Hepatic stellate cell (primary cell): ENCODE measurements at regions not wholly inside any gene's neighbourhood (a gene's known extent, or its start where the extent isn't known, plus 50 kb on each side); places are given as distances from the start of the nearest gene placed in this dataset.

ENCODE experiments used
- DNase-seq: peaks from one replicate; pipeline ENCODE4 v3.0.0; 2011; ENCODE audit warnings: low spot score

DNA sequence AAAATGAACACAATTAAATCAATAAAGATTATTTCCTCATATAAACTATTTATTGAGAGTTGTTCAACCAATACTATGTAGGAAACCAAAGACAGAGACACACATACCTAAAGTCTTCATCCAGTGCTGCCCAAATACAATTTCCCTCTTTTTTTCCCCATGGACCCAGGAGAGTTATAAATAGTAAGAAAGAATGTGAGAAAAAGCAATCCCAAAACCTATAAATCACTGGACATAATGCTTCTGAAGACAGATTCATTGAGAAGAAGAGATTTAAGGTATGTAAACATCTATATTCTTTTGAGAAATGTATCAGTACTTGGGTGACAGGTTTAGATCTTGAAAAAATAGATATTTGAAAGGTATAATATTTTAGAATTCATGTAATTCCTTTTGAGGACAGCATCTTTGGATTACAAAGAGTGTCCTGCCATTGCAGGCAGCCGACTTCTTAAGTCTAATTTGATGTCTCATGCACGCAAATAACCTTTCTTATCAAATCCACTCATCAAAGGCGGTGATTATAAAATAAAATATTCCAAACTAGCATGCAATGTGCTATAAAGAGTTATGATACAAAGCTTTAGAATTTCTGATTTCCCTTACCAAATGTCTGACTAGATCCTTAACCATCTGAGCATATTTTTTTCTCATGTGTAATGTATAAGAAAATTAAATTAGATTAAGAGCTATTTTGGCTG is 739.4 kb downstream of the LIG4 start:
- peak; percentile 16 for DNase-seq

GRCh38 chr13:107473253-107473652 is 742.1 kb downstream of the LIG4 start:
- DNase-seq, result no peak

DNA sequence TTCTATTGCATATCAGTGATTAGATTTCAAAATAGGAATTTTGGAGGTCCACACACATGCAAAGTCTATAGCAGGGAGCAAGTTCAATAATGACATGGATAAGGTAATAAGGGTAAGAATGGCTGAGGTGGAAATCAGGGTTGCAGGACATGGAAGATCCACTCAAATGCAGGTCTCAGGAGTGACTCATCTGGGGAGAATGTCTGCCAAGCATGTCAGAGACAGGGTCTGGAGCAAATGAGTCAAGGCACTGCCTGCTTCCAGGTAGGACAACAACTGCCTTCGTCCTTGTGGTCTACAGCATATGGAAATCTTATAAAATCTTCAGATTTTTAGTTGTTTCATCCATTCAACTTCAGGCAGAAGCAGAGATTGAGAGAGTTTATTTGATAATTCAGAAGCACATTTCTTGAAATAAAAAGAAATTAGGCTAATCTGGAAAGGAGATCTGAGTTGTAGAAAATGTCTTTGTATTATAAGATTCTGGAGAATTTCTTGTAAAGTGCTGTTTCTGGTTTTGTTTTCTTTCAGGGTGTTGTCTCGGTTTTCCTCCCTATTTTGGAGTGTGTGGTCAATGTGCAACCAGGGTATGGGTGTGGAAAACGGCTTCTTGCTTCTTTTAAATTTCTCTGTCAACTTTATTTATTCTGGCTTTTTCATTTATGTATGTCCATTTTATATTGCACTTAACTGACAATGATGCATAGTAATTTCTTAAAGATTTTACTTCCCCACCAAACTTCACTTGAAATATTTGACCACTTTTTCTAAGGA is 748.8 kb downstream of the LIG4 start:
- no peak for DNase-seq

- no peak for DNase-seq
Observed at GRCh38 chr13:107462501-107462900, 752.8 kb downstream of the LIG4 start.

DNA sequence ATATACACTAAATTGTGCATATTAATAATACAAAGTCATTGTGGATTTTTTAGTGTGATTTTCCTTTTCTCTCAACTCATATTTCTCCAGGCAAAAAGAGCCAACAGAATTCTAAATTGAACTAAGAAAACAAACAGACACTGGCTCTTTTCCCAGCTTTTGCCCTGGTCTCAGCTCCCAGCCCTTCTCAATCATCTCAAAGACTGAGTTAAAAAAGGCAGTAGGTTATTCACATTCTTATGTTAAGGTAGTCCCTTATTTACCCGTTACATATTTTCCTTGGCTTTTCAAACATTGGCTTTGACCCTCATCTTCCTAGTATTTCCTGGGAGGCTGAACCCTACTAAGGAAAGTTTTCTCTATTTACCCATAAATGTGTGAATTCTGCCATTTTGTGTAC is 753.6 kb downstream of the LIG4 start:
- peak; percentile 37 for DNase-seq

GRCh38 chr13:107459430-107459829 is 755.9 kb downstream of the LIG4 start:
- peak; percentile 47 for DNase-seq

GRCh38 chr13:107458269-107458668 is 757.1 kb downstream of the LIG4 start:
- no peak for DNase-seq

DNA sequence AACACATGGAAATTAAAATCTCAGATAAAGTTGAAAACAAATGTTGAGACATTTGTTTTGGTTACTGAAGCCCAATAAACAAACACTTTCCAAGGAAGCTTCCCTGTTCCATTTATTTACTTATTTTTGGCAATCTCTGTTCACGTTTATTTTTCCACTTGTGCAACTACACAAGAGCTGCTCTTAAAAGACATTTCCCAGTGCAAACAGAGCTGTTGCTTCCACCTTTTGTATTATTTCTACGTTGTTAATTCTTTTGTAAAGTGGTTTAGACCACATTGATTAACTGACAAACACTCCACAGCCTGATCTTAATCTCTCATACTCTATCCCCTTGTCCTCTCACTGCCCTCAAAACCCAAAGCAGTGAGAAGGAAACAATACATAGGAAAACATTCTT is 757.6 kb downstream of the LIG4 start:
- no peak for DNase-seq

DNA sequence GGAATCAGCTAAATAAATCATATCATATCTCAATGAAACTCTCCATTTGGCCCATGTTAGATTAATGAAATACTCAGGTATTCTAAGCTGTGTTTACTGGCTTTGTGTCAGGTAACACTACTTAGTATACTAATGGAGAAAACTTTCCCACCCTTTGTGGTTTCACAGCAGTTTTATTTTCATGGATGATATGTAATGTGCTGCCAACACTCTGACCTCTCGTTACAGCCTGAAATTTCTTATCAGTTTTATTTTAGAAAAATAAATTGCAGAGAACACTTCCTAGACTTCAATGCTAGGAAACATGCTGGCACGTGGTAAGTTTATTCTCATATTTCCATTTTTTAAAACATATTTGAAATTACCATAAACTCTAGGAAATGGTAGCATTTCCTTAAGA is 758.9 kb downstream of the LIG4 start:
- DNase-seq, result no peak

- no peak for DNase-seq
Observed at GRCh38 chr13:107452833-107453232, 762.5 kb downstream of the LIG4 start.

GRCh38 chr13:107450931-107451330 is 764.4 kb downstream of the LIG4 start:
- DNase-seq, result peak; percentile 86

DNA sequence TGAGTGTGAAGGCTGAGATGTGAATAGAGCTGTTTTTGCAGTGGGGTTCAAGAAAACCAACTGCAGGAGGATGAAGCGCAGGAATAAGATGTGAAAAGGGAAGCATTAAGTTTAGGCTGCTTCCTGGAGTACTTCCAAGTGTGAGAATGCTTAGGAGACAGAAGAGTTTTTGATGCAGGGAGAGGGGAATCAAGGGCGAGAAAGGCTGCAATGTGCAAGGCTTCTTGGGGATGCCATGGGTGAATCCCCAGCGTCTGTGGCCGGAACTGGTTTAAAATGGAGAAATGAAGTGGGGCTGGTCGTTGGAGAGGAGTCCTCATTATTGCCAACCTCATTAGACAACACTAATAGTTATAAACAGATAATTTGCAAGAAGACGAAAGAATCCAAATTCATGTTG is 764.9 kb downstream of the LIG4 start:
- DNase-seq, result peak; percentile 7

- no peak for DNase-seq
Observed at GRCh38 chr13:107447591-107447990, 767.7 kb downstream of the LIG4 start.

DNA sequence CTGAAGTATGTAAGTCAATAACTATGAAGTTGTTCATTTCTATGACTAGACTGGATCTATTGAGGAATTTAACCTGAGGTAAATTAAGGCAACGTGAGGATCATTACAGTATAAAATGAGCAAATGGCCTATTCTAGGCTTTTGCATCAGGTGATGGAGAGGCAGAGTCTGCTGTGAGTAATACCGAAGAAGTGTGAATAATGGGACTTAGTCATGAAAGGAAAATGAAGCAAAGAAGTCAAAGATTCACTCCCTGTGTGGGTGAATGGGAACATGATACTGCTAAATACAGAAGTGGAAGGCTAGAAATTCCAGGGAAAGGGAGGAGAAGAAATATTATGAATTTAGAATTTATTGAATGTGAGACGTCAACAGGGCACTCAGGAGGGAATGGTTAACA is 774.1 kb downstream of the LIG4 start:
- peak; percentile 12 for DNase-seq

DNA sequence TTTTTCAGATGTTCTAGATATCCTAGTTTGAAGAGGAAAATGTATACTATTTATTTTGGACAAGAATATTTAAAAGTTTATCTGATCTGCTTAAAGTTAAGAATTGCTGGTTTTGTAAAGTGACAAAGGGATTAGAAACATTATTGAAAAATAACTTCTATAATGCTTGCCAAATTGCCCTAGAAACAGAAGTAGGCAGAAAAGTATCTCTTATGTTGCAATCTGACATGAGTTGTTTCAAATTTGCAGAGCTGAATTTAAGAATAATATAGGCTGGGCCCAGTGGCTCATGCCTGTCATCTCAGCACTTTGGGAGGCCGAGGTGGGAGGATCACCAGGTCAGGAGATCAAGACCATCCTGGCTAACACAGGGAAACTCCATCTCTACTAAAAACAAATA is 777.1 kb downstream of the LIG4 start:
- DNase-seq, result no peak

- no peak for DNase-seq
Observed at GRCh38 chr13:107434347-107434746, 781.0 kb downstream of the LIG4 start.

DNA sequence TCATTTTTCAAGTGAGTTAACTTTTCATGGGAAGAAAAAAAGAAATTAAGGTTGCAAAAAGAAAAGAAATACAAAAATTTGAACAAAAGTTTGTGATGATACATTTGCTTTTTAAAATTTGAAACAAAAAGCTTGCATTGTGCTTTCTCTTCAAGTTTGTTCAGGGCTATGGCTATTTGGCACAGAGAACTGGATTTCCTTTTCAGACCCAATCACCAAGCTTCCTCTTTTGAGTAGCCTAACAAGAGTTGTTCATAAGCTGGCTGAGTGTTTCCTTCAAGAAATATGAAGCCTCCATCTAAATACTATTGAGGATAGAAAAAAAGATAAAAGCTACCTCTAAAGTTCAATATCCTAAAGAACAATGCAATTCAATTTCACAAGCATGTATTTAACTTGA is 787.8 kb downstream of the LIG4 start:
- no peak for DNase-seq

- DNase-seq, result no peak
Observed at GRCh38 chr13:107422421-107422820, 792.9 kb downstream of the LIG4 start.

DNA sequence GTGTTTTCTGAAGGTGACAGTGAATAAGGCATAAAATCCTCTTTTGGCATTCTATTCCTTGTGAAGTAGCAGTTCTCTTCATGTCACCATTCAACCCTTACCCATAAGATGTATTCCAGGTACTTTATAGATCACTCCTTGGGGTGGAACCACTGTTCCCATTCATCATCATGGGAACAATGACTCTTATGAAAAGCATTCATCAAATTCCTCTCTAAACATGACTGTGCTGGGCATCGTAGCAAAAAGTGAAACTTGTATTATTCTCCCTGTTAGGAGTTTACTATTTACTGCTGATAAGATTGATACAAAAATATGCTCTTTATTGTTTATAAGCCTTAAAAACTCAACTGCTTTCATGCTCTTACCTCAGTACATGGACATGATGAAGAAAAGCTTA is 793.4 kb downstream of the LIG4 start:
- DNase-seq, result peak; percentile 7

DNA sequence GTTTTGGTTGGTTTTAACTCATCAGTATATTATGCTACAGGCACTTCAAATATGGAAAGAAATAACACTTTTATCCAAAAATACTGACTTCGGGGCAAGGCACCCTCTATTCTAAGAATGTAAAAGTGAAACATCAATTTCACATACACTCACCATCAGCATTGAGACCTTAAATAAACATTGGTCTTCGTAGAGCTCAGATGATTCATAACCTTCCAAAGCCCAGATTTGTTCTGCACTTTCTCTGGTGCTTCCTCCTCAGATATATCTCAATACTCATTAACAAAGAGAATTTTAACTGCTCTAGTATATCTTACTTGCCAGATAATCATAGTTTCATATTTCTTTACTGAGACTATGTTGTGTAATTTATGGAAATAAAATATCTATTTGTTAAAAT is 794.3 kb downstream of the LIG4 start:
- peak; percentile 3 for DNase-seq

DNA sequence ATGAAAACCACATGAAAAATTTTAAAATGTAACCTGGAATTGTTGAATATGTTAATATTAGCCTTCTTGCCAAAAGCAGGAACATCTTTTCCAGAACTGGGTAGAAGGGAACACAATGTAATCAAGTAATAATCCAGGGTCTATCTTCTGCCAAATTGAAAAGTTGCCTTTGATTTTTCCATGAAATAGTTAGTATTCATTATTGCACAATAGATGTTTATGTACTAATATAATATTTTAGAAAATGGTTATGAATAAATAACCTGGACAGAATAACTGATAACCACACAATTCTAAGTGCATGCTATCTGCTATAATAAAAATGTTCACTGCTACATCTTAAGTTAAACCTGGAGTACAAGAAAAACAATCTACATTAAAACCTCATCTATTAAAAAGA is 802.3 kb downstream of the LIG4 start:
- DNase-seq, result no peak

GRCh38 chr13:107407074-107407473 is 808.3 kb downstream of the LIG4 start:
- no peak for DNase-seq

- no peak for DNase-seq
Observed at GRCh38 chr13:107395927-107396662, 819.2 kb downstream of the LIG4 start.
